ENCODE measurements at regions not wholly inside any gene's neighbourhood (a gene's known extent, or its start where the extent isn't known, plus 50 kb on each side); places are given as distances from the start of the nearest gene placed in this dataset.
"Not testable (repeated sequence)": the region's sequence is repeated elsewhere in the genome, so short reads cannot be mapped to it uniquely, and the experiment has no call there.

- no peak for DNase-seq
Observed at GRCh38 chr9:87160148-87161102, 213.1 kb upstream of the GAS1 start.

DNA sequence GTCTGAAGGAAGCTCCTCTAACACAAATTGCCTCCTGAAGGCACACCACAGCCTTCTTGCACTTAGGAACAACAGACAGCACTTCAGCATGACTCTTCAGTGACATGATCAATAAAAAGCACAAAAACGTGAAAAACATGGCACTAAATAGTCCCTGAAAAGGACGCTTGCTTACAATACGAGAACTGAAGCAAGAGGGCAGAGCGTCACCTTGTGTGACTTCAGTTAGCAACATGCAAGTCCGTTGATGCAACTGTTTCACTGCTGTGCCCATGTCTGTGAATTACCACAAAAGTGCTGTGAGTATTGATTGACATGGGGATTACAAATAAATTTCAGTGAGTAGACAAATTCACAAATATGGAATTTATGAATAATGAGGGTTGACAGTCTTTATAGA is 219.9 kb upstream of the GAS1 start:
- no peak for DNase-seq

DNA sequence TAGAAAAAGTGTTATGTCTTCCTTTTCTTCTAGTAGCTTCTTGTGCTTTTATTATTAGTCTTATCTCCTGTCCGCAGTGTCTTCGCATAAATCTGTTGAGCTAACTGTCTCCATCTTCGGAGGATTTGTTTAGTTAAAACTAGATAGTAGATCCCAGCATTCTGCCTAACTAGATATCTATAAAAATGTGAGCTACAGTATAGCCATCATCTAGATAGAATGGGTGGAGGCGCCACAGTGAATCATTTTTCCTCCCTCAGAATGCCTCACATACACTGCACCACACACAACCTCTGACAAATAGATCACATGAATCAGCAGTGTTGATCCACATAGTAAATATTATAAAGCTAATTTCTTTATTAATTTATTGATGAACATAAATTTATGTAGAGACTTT is 220.3 kb upstream of the GAS1 start:
- DNase-seq, result no peak

- DNase-seq, result no peak
Observed at GRCh38 chr9:87178302-87178701, 231.0 kb upstream of the GAS1 start.

- no peak for DNase-seq
Observed at GRCh38 chr9:87179553-87180340, 232.4 kb upstream of the GAS1 start.

DNA sequence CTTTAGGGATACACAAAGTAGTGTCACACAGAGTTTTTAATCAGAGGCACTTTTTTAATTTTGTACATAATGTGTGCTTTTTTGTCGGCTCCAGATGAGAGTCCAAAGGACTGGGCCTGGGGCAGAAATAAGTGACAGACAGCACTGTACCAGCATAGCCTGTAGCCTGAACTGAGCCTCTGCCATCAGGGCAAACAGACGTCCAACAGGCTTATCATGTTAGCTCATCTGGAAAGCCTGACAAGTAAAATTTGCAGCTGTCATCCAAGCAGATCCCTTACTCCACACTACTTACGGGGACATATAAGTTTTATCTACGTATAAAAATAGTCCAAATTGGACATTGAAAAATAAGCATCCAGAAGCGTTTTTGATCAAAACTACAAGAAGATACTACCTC is 233.1 kb upstream of the GAS1 start:
- no peak for DNase-seq

GRCh38 chr9:87180841-87181240 is 233.5 kb upstream of the GAS1 start:
- no peak for DNase-seq

GRCh38 chr9:87181670-87182069 is 234.4 kb upstream of the GAS1 start:
- no peak for DNase-seq

GRCh38 chr9:87184956-87185642 is 237.8 kb upstream of the GAS1 start:
- no peak for DNase-seq

- DNase-seq, result no peak
Observed at GRCh38 chr9:87187656-87188055, 240.3 kb upstream of the GAS1 start.

- DNase-seq, result no peak
Observed at GRCh38 chr9:87189006-87189405, 241.7 kb upstream of the GAS1 start.

DNA sequence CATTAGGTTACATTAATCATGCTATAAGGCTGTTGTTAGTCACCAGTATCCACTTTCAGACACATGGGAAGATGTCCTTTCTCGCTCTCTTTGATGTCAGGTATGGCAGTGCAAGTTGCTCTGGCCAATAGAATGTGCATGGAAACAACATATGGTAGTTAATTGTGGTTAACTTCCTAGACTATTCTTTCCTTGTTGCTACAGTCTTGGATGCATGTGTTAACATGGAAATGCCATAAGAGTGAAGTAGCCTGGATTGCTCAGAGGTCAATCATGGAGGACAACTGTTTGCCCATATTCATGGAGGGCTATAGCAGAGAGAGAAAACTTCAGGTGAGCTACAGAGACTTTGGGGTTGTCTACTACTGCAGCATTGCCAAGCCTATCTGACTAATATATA is 245.8 kb upstream of the GAS1 start:
- DNase-seq, result no peak

- no peak for DNase-seq
Observed at GRCh38 chr9:87193925-87194868, 246.9 kb upstream of the GAS1 start.

DNA sequence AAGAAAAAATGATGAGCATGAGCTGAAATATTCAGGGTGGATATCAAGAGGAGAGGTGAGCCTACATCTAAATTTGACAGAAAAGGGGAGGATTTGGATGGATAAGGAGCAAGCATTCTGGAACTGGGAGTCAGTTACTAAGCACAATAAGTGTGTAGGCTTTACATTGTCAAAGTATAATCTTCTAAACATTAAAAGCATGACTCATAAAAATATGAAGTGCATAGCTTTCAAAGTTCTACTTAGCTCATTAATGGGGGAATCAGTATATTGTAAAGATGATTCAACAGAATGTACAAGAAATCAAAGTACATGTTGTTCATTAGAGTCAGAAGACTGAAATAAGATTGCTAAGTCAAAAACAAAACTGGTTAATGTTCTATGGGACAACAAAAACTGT is 248.0 kb upstream of the GAS1 start:
- DNase-seq, result no peak

DNA sequence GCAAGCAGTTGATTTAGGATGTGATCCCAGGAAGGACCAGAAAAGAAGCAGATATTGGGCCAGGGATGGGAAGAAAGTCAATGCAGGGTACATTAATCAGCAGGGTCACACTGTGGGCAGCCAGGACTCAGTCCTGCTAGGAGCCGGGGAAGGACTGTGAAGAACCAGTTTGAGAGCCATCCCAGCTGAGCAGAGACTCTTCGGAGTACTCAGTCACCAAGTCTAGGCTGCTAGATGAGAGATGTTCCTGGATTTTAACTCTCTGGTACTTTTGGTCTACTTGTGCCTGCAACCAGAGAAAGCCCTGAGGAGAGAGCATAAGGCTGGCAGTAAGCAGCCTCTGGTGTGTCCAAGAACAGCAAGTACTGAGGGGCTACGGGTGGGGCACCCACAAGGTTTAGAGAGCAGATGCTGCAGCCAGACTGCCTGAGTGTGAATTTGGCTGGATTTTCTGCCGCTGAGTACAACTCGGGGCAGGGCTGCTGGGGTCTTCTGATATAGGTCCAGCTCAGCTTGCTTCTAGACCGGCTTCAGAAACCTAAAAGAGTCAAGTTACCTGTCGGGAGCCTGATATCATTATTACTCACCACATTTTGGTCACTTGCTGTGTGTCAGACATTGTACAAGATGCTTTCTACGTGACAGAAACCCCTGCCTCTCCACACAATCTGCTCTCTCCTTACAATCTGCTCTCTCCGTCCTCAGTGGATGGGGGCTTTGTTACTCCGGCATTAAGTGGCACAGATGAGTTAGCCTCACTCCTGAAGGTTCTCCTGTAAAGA is 250.2 kb upstream of the GAS1 start:
- no peak for DNase-seq

- no peak for DNase-seq
Observed at GRCh38 chr9:87198716-87199115, 251.4 kb upstream of the GAS1 start.

- DNase-seq, result no peak
Observed at GRCh38 chr9:87199278-87199677, 252.0 kb upstream of the GAS1 start.

GRCh38 chr9:87199782-87200181 is 252.5 kb upstream of the GAS1 start:
- DNase-seq, result no peak

GRCh38 chr9:87201351-87201751 is 254.0 kb upstream of the GAS1 start:
- no peak for DNase-seq

- no peak for DNase-seq
Observed at GRCh38 chr9:87206064-87206661, 258.9 kb upstream of the GAS1 start.

- not testable (repeated sequence) for DNase-seq
Observed at GRCh38 chr9:87210658-87211057, 263.4 kb upstream of the GAS1 start.
